Neural cell (in vitro differentiated cells): ENCODE measurements at regions not wholly inside any gene's neighbourhood (a gene's known extent, or its start where the extent isn't known, plus 50 kb on each side); places are given as distances from the start of the nearest gene placed in this dataset.
"Not testable (repeated sequence)": the region's sequence is repeated elsewhere in the genome, so short reads cannot be mapped to it uniquely, and the experiment has no call there.

Source experiments
- H2AFZ ChIP-seq: fragments of 200-600, 300-800 bp; sonication (generic), shearing (Covaris generic); 2 replicates; pipeline ENCODE4 v1.6.0; 2014; ENCODE audit warnings: low read depth, mild to moderate bottlenecking, antibody characterized with exemption, low read length, moderate library complexity
- H3F3A ChIP-seq: fragments of 200-600 bp; shearing (Covaris generic); 2 replicates; pipeline ENCODE4 v1.6.1; 2016; ENCODE audit warnings: mild to moderate bottlenecking, moderate library complexity, mixed read lengths, antibody characterized with exemption, low read length; ENCODE audit not compliant: insufficient read depth, poor library complexity, severe bottlenecking
- H3K27ac ChIP-seq: fragments of 200-600, 300-800 bp; sonication (generic), shearing (Covaris generic); 2 replicates; pipeline ENCODE4 v1.5.1; 2014; ENCODE audit warnings: mild to moderate bottlenecking, low read length, moderate library complexity
- H3K27me3 ChIP-seq: fragments of 300-800, 200-600 bp; sonication (generic), shearing (Covaris generic); 2 replicates; pipeline ENCODE4 v1.6.0; 2014; ENCODE audit warnings: mild to moderate bottlenecking, low read depth, low read length, moderate library complexity; ENCODE audit not compliant: insufficient read depth
- H3K36me3 ChIP-seq: fragments of 300-800, 200-600 bp; sonication (generic), shearing (Covaris generic); 2 replicates; pipeline ENCODE4 v1.5.1; 2014; ENCODE audit warnings: mild to moderate bottlenecking, antibody characterized with exemption, low read length, moderate library complexity; ENCODE audit not compliant: insufficient read depth
- H3K4me2 ChIP-seq: fragments of 300-800, 200-600 bp; sonication (generic), shearing (Covaris generic); 2 replicates; pipeline ENCODE4 v1.6.0; 2014; ENCODE audit warnings: mild to moderate bottlenecking, low read length
- H3K4me3 ChIP-seq: fragments of 300-800, 200-600 bp; sonication (generic), shearing (Covaris generic); 2 replicates; pipeline ENCODE4 v1.5.1; 2014; ENCODE audit warnings: mild to moderate bottlenecking, low read length, moderate library complexity
- H3K79me2 ChIP-seq: fragments of 200-600 bp; shearing (Covaris generic); replicated peaks from 2 replicates; pipeline ENCODE4 v1.6.0; 2014; ENCODE audit warnings: mild to moderate bottlenecking, low read length, moderate library complexity; ENCODE audit not compliant: insufficient read depth
- H3K9ac ChIP-seq: fragments of 300-800, 200-600 bp; sonication (generic), shearing (Covaris generic); 2 replicates; pipeline ENCODE4 v1.6.1; 2016; ENCODE audit warnings: mild to moderate bottlenecking, low read length, mixed read lengths
- H3K9me2 ChIP-seq: fragments of 200-600 bp; shearing (Covaris generic); 2 replicates; pipeline ENCODE4 v1.6.1; 2016; ENCODE audit warnings: mild to moderate bottlenecking, low read length, mixed read lengths; ENCODE audit not compliant: insufficient read depth
- H3K9me3 ChIP-seq: fragments of 200-600, 300-800 bp; sonication (generic), shearing (Covaris generic); 2 replicates; pipeline ENCODE4 v1.6.1; 2016; ENCODE audit warnings: mild to moderate bottlenecking, mixed run types, low read length, moderate library complexity, mixed read lengths
- H4K20me1 ChIP-seq: fragments of 200-600 bp; shearing (Covaris generic); 2 replicates; pipeline ENCODE4 v1.6.1; 2016; ENCODE audit warnings: mild to moderate bottlenecking, mixed run types; ENCODE audit not compliant: insufficient read depth
- EP300 ChIP-seq: fragments of 450-650 bp; conservative IDR thresholded peaks from 2 replicates; pipeline ENCODE4 v1.6.1; 2014; ENCODE audit warnings: antibody characterized with exemption, mild to moderate bottlenecking, moderate library complexity; ENCODE audit not compliant: poor library complexity, severe bottlenecking
- EZH2 ChIP-seq: fragments of 200-600, 300-800 bp; shearing (Covaris generic), sonication (generic); IDR thresholded peaks from 2 replicates; pipeline ENCODE4 v1.6.1; 2014; ENCODE audit warnings: antibody characterized with exemption, low read length, borderline replicate concordance, mild to moderate bottlenecking; ENCODE audit not compliant: insufficient read depth, poor library complexity, severe bottlenecking
- MXI1 ChIP-seq: fragments of 450-650 bp; conservative IDR thresholded peaks from 2 replicates; pipeline ENCODE4 v1.6.1; 2014; ENCODE audit warnings: antibody characterized with exemption, mild to moderate bottlenecking; ENCODE audit not compliant: poor library complexity, severe bottlenecking
- POLR2AphosphoS5 ChIP-seq: IDR thresholded peaks from 2 replicates; pipeline ENCODE4 v1.6.1; 2012
- RAD21 ChIP-seq: fragments of 450-650 bp; conservative IDR thresholded peaks from 2 replicates; pipeline ENCODE4 v1.6.1; 2014; ENCODE audit warnings: antibody characterized with exemption, mild to moderate bottlenecking, moderate library complexity
- SMC3 ChIP-seq: fragments of 450-650 bp; conservative IDR thresholded peaks from 2 replicates; pipeline ENCODE4 v1.6.1; 2014; ENCODE audit warnings: antibody characterized with exemption, mild to moderate bottlenecking, moderate library complexity; ENCODE audit not compliant: poor library complexity
- TAF1 ChIP-seq: IDR thresholded peaks from 2 replicates; pipeline ENCODE4 v1.6.1; 2012; ENCODE audit warnings: low read depth
- TF ChIP-seq, protein P1 (sequence below): IDR thresholded peaks from 2 replicates; pipeline ENCODE4 v1.6.1; 2012; ENCODE audit warnings: borderline replicate concordance
- TF ChIP-seq, protein P2 (sequence below): fragments of 450-650 bp; IDR thresholded peaks from 2 replicates; pipeline ENCODE4 v1.5.1; 2014; ENCODE audit warnings: antibody characterized with exemption, mild to moderate bottlenecking, moderate library complexity; ENCODE audit not compliant: poor library complexity, severe bottlenecking

DNA sequence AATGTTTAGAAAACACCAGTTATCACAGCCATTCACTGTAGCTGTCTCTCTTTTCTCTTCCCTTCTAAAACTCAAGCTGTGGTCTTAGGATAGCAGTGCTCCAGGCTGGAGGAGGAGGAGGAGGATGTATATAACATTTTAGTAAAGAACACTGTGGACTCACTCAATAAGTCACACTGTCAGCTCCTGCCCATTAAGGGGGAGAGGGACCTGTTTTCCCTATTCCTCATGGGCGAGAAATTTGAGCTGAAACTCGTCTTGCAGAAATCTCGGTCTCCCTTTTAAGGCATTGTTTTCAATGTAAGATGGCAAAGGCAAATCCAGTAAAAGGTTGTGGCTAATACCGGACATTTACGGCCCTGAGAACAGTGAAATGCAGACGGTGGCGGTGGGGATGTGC, 114.8 kb upstream of the ZNF236 start:
- H3K4me2 ChIP-seq = no peak overlapping the region
- H3K9ac ChIP-seq = no peak overlapping the region
- H3K27ac ChIP-seq = no peak overlapping the region
- H3K27me3 ChIP-seq = no peaks in the 10 kb centered on the region
- no peaks in the 10 kb centered on the region for H4K20me1 ChIP-seq
- H3K9me3 ChIP-seq = no peaks in the 10 kb centered on the region
- no peak overlapping the region for H2AFZ ChIP-seq
- H3F3A ChIP-seq = no peaks in the 10 kb centered on the region
- TF ChIP-seq EZH2 = no peak
- no peak for TF ChIP-seq SMC3
- no peaks in the 10 kb centered on the region for H3K36me3 ChIP-seq
- no peak overlapping the region for H3K4me3 ChIP-seq
- no peaks in the 10 kb centered on the region for H3K9me2 ChIP-seq
- H3K79me2 ChIP-seq = no peaks in the 10 kb centered on the region

DNA sequence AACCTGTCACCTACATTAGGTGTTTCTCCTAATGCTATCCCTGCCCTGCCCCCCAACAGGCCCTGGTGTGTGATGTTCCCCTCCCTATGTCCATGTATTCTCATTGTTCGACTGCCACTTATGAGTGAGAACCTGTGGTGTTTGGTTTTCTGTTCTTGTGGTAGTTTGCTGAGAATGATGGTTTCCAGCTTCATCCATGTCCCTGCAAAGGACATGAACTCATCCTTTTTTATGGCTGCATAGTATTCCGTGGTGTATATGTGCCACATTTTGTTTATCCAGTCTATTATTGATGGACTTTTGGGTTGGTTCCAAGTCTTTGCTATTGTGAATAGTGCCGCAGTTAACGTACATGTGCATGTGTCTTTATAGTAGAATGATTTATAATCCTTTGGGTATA, 117.8 kb upstream of the ZNF236 start:
- H3K27ac ChIP-seq, H2AFZ ChIP-seq, H3K4me2 ChIP-seq, H3K9me3 ChIP-seq, H3K9me2 ChIP-seq, H3K27me3 ChIP-seq, H3F3A ChIP-seq, H3K79me2 ChIP-seq, H4K20me1 ChIP-seq, H3K4me3 ChIP-seq, H3K36me3 ChIP-seq, H3K9ac ChIP-seq: not testable (repeated sequence)

DNA sequence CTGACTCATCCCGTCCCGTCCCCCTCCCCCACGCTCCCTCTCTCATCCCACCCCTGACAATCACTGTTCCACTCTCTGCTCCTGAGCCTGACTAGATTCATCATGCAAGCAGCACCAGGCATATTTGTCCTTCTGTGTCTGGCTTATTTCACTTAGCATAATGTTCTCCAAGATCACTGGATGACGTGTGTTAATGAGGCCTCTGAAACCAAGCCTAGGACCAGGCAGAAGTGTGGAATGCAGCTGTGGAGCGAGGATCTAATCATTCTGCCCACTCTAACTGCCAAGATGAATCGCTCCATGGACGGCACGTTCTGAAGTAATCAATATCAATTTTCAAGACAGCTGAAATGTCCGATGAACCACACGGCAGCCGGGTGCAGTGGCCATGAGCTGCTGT, 122.4 kb upstream of the ZNF236 start:
- no peaks in the 10 kb centered on the region for H3K9me2 ChIP-seq
- H3K4me3 ChIP-seq = no peak overlapping the region
- no peaks in the 10 kb centered on the region for H4K20me1 ChIP-seq
- H2AFZ ChIP-seq = no peak overlapping the region
- H3K9ac ChIP-seq = no peak overlapping the region
- no peak overlapping the region for H3K27ac ChIP-seq
- no peak for TF ChIP-seq EP300
- no peak for TF ChIP-seq MXI1
- no peaks in the 10 kb centered on the region for H3K27me3 ChIP-seq
- H3K4me2 ChIP-seq = no peak overlapping the region
- no peaks in the 10 kb centered on the region for H3K36me3 ChIP-seq
- no peaks in the 10 kb centered on the region for H3K9me3 ChIP-seq
- no peaks in the 10 kb centered on the region for H3F3A ChIP-seq
- H3K79me2 ChIP-seq = no peaks in the 10 kb centered on the region

DNA sequence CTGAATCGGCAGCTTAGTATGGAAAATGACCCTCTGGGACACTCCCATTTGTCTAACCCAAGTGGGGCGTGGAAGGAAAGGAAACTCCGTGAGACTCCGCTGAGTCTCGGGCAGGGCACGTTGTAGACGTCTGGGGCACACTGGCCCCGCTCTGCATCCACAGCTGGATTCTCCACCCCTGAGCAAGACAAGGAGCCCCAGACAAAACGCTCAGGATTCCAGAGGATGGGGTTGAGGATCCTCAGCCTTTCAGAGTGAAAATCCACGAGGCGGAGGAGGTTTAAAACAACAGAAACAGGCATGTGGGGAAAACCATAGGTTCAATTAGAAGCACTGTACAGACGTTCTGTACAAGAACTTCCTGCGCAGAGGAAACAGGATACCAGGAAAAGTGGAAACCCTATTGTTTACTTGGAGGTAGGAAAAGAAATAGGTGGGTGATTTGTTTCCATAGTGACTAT, 124.9 kb upstream of the ZNF236 start:
- no peak overlapping the region for H3K4me2 ChIP-seq
- no peaks in the 10 kb centered on the region for H3K36me3 ChIP-seq
- H3K27ac ChIP-seq = no peak overlapping the region
- H3K9ac ChIP-seq = no peak overlapping the region
- H3K9me2 ChIP-seq = no peaks in the 10 kb centered on the region
- no peak for TF ChIP-seq MXI1
- TF ChIP-seq, protein P1, sequence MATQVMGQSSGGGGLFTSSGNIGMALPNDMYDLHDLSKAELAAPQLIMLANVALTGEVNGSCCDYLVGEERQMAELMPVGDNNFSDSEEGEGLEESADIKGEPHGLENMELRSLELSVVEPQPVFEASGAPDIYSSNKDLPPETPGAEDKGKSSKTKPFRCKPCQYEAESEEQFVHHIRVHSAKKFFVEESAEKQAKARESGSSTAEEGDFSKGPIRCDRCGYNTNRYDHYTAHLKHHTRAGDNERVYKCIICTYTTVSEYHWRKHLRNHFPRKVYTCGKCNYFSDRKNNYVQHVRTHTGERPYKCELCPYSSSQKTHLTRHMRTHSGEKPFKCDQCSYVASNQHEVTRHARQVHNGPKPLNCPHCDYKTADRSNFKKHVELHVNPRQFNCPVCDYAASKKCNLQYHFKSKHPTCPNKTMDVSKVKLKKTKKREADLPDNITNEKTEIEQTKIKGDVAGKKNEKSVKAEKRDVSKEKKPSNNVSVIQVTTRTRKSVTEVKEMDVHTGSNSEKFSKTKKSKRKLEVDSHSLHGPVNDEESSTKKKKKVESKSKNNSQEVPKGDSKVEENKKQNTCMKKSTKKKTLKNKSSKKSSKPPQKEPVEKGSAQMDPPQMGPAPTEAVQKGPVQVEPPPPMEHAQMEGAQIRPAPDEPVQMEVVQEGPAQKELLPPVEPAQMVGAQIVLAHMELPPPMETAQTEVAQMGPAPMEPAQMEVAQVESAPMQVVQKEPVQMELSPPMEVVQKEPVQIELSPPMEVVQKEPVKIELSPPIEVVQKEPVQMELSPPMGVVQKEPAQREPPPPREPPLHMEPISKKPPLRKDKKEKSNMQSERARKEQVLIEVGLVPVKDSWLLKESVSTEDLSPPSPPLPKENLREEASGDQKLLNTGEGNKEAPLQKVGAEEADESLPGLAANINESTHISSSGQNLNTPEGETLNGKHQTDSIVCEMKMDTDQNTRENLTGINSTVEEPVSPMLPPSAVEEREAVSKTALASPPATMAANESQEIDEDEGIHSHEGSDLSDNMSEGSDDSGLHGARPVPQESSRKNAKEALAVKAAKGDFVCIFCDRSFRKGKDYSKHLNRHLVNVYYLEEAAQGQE = no peak
- TF ChIP-seq, protein P2, sequence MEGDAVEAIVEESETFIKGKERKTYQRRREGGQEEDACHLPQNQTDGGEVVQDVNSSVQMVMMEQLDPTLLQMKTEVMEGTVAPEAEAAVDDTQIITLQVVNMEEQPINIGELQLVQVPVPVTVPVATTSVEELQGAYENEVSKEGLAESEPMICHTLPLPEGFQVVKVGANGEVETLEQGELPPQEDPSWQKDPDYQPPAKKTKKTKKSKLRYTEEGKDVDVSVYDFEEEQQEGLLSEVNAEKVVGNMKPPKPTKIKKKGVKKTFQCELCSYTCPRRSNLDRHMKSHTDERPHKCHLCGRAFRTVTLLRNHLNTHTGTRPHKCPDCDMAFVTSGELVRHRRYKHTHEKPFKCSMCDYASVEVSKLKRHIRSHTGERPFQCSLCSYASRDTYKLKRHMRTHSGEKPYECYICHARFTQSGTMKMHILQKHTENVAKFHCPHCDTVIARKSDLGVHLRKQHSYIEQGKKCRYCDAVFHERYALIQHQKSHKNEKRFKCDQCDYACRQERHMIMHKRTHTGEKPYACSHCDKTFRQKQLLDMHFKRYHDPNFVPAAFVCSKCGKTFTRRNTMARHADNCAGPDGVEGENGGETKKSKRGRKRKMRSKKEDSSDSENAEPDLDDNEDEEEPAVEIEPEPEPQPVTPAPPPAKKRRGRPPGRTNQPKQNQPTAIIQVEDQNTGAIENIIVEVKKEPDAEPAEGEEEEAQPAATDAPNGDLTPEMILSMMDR = no peak
- no peak for TF ChIP-seq EZH2
- TF ChIP-seq RAD21 = no peak
- no peak for TF ChIP-seq SMC3
- TF ChIP-seq POLR2AphosphoS5 = no peak
- TF ChIP-seq EP300 = no peak
- no peak for TF ChIP-seq TAF1
- H3K4me3 ChIP-seq = no peak overlapping the region
- no peaks in the 10 kb centered on the region for H3K27me3 ChIP-seq
- H2AFZ ChIP-seq = no peak overlapping the region
- no peaks in the 10 kb centered on the region for H3F3A ChIP-seq
- H3K79me2 ChIP-seq = no peaks in the 10 kb centered on the region
- H4K20me1 ChIP-seq = no peaks in the 10 kb centered on the region
- H3K9me3 ChIP-seq = no peaks in the 10 kb centered on the region
